ENCODE measurements at regions not wholly inside any gene's neighbourhood (a gene's known extent, or its start where the extent isn't known, plus 50 kb on each side); places are given as distances from the start of the nearest gene placed in this dataset.

GRCh38 chr2:236870370-236870769, 215.3 kb upstream of the COPS8 start:
- intact Hi-C loops (cut with micrococcal nuclease) = no loop called here

GRCh38 chr2:236871500-236872001, 214.1 kb upstream of the COPS8 start:
- intact Hi-C loops (cut with micrococcal nuclease) = no loop called here

- intact Hi-C loops (cut with micrococcal nuclease) = no loop called here
These were observed 213.7 kb upstream of the COPS8 start for GRCh38 chr2:236872015-236872414.

- intact Hi-C loops (cut with micrococcal nuclease) = no loop called here
These were observed 212.7 kb upstream of the COPS8 start for GRCh38 chr2:236872981-236873380.

GRCh38 chr2:236873636-236874035, 212.1 kb upstream of the COPS8 start:
- intact Hi-C loops (cut with micrococcal nuclease) = no loop called here

- intact Hi-C loops (cut with micrococcal nuclease) = no loop called here
These were observed 210.7 kb upstream of the COPS8 start for GRCh38 chr2:236874866-236875481.

GRCh38 chr2:236875906-236876505, 209.7 kb upstream of the COPS8 start:
- intact Hi-C loops (cut with micrococcal nuclease) = no loop called here

- intact Hi-C loops (cut with micrococcal nuclease) = no loop called here
These were observed 209.0 kb upstream of the COPS8 start for GRCh38 chr2:236876642-236877041.

GRCh38 chr2:236877972-236878371, 207.7 kb upstream of the COPS8 start:
- intact Hi-C loops (cut with micrococcal nuclease) = no loop called here

- intact Hi-C loops (cut with micrococcal nuclease) = no loop called here
These were observed 206.2 kb upstream of the COPS8 start for GRCh38 chr2:236879416-236879963.

GRCh38 chr2:236882074-236882473, 203.6 kb upstream of the COPS8 start:
- intact Hi-C loops (cut with micrococcal nuclease) = no loop called here

GRCh38 chr2:236882930-236883329, 202.8 kb upstream of the COPS8 start:
- intact Hi-C loops (cut with micrococcal nuclease) = no loop called here

GRCh38 chr2:236883819-236884218, 201.9 kb upstream of the COPS8 start:
- intact Hi-C loops (cut with micrococcal nuclease) = no loop called here

GRCh38 chr2:236884569-236885175, 201.0 kb upstream of the COPS8 start:
- intact Hi-C loops (cut with micrococcal nuclease) = no loop called here

GRCh38 chr2:236886456-236886855, 199.2 kb upstream of the COPS8 start:
- intact Hi-C loops (cut with micrococcal nuclease) = no loop called here

- intact Hi-C loops (cut with micrococcal nuclease) = no loop called here
These were observed 198.2 kb upstream of the COPS8 start for GRCh38 chr2:236887531-236887930.

- intact Hi-C loops (cut with micrococcal nuclease) = no loop called here
These were observed 197.5 kb upstream of the COPS8 start for GRCh38 chr2:236887953-236888793.

GRCh38 chr2:236888794-236889780, 196.6 kb upstream of the COPS8 start:
- intact Hi-C loops (cut with micrococcal nuclease) = no loop called here

GRCh38 chr2:236889791-236890704, 195.6 kb upstream of the COPS8 start:
- intact Hi-C loops (cut with micrococcal nuclease) = no loop called here
